ENCODE measurements at regions not wholly inside any gene's neighbourhood (a gene's known extent, or its start where the extent isn't known, plus 50 kb on each side); places are given as distances from the start of the nearest gene placed in this dataset.

GRCh38 chr16:64308721-64309120 lies 813.1 kb downstream of the CDH11 start:
- H3K27me3 Mint-ChIP-seq: no peaks in the 10 kb centered on the region
- H3K4me1 Mint-ChIP-seq: no peaks in the 10 kb centered on the region
- ATAC-seq (replicated peaks) (no peak), DNase-seq (no peak)
- H3K27ac Mint-ChIP-seq: no peak overlapping the region
- no peak overlapping the region for H3K4me3 Mint-ChIP-seq
- peaks cover 15 to 18% of the 10 kb centered on the region in 2 donors for H3K9me3 Mint-ChIP-seq
- no peaks in the 10 kb centered on the region for H3K36me3 Mint-ChIP-seq

- H3K9me3 Mint-ChIP-seq: peaks cover 14 to 15% of the 10 kb centered on the region in 2 donors
- H3K4me3 Mint-ChIP-seq: no peak overlapping the region
- H3K36me3 Mint-ChIP-seq: no peaks in the 10 kb centered on the region
- no peaks in the 10 kb centered on the region for H3K4me1 Mint-ChIP-seq
- H3K27me3 Mint-ChIP-seq: no peaks in the 10 kb centered on the region
- DNase-seq (no peak), ATAC-seq (replicated peaks) (no peak)
- no peak overlapping the region for H3K27ac Mint-ChIP-seq
These were observed 814.4 kb downstream of the CDH11 start for GRCh38 chr16:64307431-64307830.

GRCh38 chr16:64305663-64306062 lies 816.2 kb downstream of the CDH11 start:
- H3K27ac Mint-ChIP-seq: no peak overlapping the region
- DNase-seq (no peak), ATAC-seq (replicated peaks) (no peak)
- H3K9me3 Mint-ChIP-seq: peaks cover 15 to 16% of the 10 kb centered on the region in 2 donors
- H3K36me3 Mint-ChIP-seq: no peaks in the 10 kb centered on the region
- no peak overlapping the region for H3K4me3 Mint-ChIP-seq
- H3K27me3 Mint-ChIP-seq: no peaks in the 10 kb centered on the region
- H3K4me1 Mint-ChIP-seq: no peaks in the 10 kb centered on the region

- no peak for ATAC-seq (replicated peaks)
These were observed 816.9 kb downstream of the CDH11 start for GRCh38 chr16:64304951-64305350.

GRCh38 chr16:64304396-64304795 lies 817.5 kb downstream of the CDH11 start:
- no peak overlapping the region for H3K4me3 Mint-ChIP-seq
- H3K27me3 Mint-ChIP-seq: no peaks in the 10 kb centered on the region
- DNase-seq: no peak
- H3K36me3 Mint-ChIP-seq: no peaks in the 10 kb centered on the region
- no peaks in the 10 kb centered on the region for H3K4me1 Mint-ChIP-seq
- no peak overlapping the region for H3K27ac Mint-ChIP-seq
- peaks cover 8 to 13% of the 10 kb centered on the region in 2 donors for H3K9me3 Mint-ChIP-seq
- no peak for ATAC-seq (replicated peaks)

More at GRCh38 chr16:64304951-64305350, 816.9 kb downstream of the CDH11 start:
- no peak overlapping the region for H3K27ac Mint-ChIP-seq
- H3K4me1 Mint-ChIP-seq: no peaks in the 10 kb centered on the region
- no peak for DNase-seq
- H3K27me3 Mint-ChIP-seq: no peaks in the 10 kb centered on the region
- peaks cover 13 to 18% of the 10 kb centered on the region in 2 donors for H3K9me3 Mint-ChIP-seq
- H3K36me3 Mint-ChIP-seq: no peaks in the 10 kb centered on the region
- no peak overlapping the region for H3K4me3 Mint-ChIP-seq

- Mint-ChIP-seq H3K36me3 (no peaks in the 10 kb centered on the region), H3K27me3 (no peaks in the 10 kb centered on the region), H3K4me3 (no peak overlapping the region), H3K9me3 (peaks cover 7 to 8% of the 10 kb centered on the region in 2 donors), H3K27ac (no peak overlapping the region), H3K4me1 (no peaks in the 10 kb centered on the region)
- ATAC-seq (replicated peaks): no peak
- DNase-seq: no peak
These were observed 823.8 kb downstream of the CDH11 start for GRCh38 chr16:64297863-64298600.

- Mint-ChIP-seq H3K27me3 (no peaks in the 10 kb centered on the region), H3K4me1 (no peaks in the 10 kb centered on the region), H3K27ac (no peak overlapping the region), H3K9me3 (peaks cover 4 to 9% of the 10 kb centered on the region in 2 donors), H3K4me3 (no peak overlapping the region), H3K36me3 (no peaks in the 10 kb centered on the region)
- ATAC-seq (replicated peaks): no peak
- DNase-seq: no peak
These were observed 826.4 kb downstream of the CDH11 start for GRCh38 chr16:64295466-64295865.

- DNase-seq (no peak), ATAC-seq (replicated peaks) (no peak)
- Mint-ChIP-seq H3K4me1 (no peaks in the 10 kb centered on the region), H3K9me3 (peaks cover 0 to 12% of the 10 kb centered on the region in 2 donors), H3K27me3 (no peaks in the 10 kb centered on the region), H3K27ac (no peak overlapping the region), H3K36me3 (no peaks in the 10 kb centered on the region), H3K4me3 (no peak overlapping the region)
These were observed 828.9 kb downstream of the CDH11 start for GRCh38 chr16:64292953-64293352.

- no peak for DNase-seq
- H3K27me3 Mint-ChIP-seq: no peaks in the 10 kb centered on the region
These were observed 829.7 kb downstream of the CDH11 start for GRCh38 chr16:64292161-64292560.

GRCh38 chr16:64290461-64290860 lies 831.4 kb downstream of the CDH11 start:
- DNase-seq (no peak), ATAC-seq (replicated peaks) (no peak)
- no peak overlapping the region for H3K27ac Mint-ChIP-seq

More at GRCh38 chr16:64292161-64292560, 829.7 kb downstream of the CDH11 start:
- Mint-ChIP-seq H3K36me3 (no peaks in the 10 kb centered on the region), H3K9me3 (peaks cover 0 to 10% of the 10 kb centered on the region in 2 donors), H3K4me1 (no peaks in the 10 kb centered on the region), H3K4me3 (no peak overlapping the region), H3K27ac (no peak overlapping the region)
- no peak for ATAC-seq (replicated peaks)

GRCh38 chr16:64287655-64288528 lies 834.0 kb downstream of the CDH11 start:
- Mint-ChIP-seq H3K4me1 (no peaks in the 10 kb centered on the region), H3K36me3 (no peaks in the 10 kb centered on the region), H3K27ac (no peak overlapping the region), H3K4me3 (no peak overlapping the region), H3K27me3 (no peaks in the 10 kb centered on the region), H3K9me3 (peaks cover 0 to 8% of the 10 kb centered on the region in 2 donors)
- DNase-seq: no peak
- no peak for ATAC-seq (replicated peaks)

More at GRCh38 chr16:64290461-64290860, 831.4 kb downstream of the CDH11 start:
- H3K9me3 Mint-ChIP-seq: peaks cover 0 to 8% of the 10 kb centered on the region in 2 donors
- H3K36me3 Mint-ChIP-seq: no peaks in the 10 kb centered on the region
- no peak overlapping the region for H3K4me3 Mint-ChIP-seq
- H3K27me3 Mint-ChIP-seq: no peaks in the 10 kb centered on the region
- H3K4me1 Mint-ChIP-seq: no peaks in the 10 kb centered on the region

- Mint-ChIP-seq H3K27me3 (no peaks in the 10 kb centered on the region), H3K4me3 (no peak overlapping the region), H3K27ac (no peak overlapping the region), H3K4me1 (no peaks in the 10 kb centered on the region), H3K9me3 (peaks cover 7 to 11% of the 10 kb centered on the region in 2 donors), H3K36me3 (no peaks in the 10 kb centered on the region)
- ATAC-seq (replicated peaks) (no peak), DNase-seq (no peak)
These were observed 839.7 kb downstream of the CDH11 start for GRCh38 chr16:64282181-64282580.

- no peak for ATAC-seq (replicated peaks)
- H3K4me1 Mint-ChIP-seq: no peaks in the 10 kb centered on the region
- H3K4me3 Mint-ChIP-seq: no peak overlapping the region
- H3K27me3 Mint-ChIP-seq: no peaks in the 10 kb centered on the region
- DNase-seq: no peak
- no peak overlapping the region for H3K27ac Mint-ChIP-seq
- peaks cover 7 to 11% of the 10 kb centered on the region in 2 donors for H3K9me3 Mint-ChIP-seq
- H3K36me3 Mint-ChIP-seq: no peaks in the 10 kb centered on the region
These were observed 841.5 kb downstream of the CDH11 start for GRCh38 chr16:64280317-64280716.

GRCh38 chr16:64278196-64278595 lies 843.7 kb downstream of the CDH11 start:
- Mint-ChIP-seq H3K4me3 (no peak overlapping the region), H3K36me3 (no peaks in the 10 kb centered on the region), H3K27me3 (no peaks in the 10 kb centered on the region), H3K4me1 (no peaks in the 10 kb centered on the region), H3K9me3 (peaks cover 5 to 11% of the 10 kb centered on the region in 2 donors), H3K27ac (no peak overlapping the region)
- ATAC-seq (replicated peaks) (no peak), DNase-seq (no peak)

GRCh38 chr16:64276646-64277045 lies 845.2 kb downstream of the CDH11 start:
- ATAC-seq (replicated peaks) (no peak), DNase-seq (no peak)
- H3K27me3 Mint-ChIP-seq: no peaks in the 10 kb centered on the region
- peaks cover 5 to 10% of the 10 kb centered on the region in 2 donors for H3K9me3 Mint-ChIP-seq
- no peaks in the 10 kb centered on the region for H3K4me1 Mint-ChIP-seq
- H3K27ac Mint-ChIP-seq: no peak overlapping the region
- no peak overlapping the region for H3K4me3 Mint-ChIP-seq
- no peaks in the 10 kb centered on the region for H3K36me3 Mint-ChIP-seq
